ENCODE measurements at regions not wholly inside any gene's neighbourhood (a gene's known extent, or its start where the extent isn't known, plus 50 kb on each side); places are given as distances from the start of the nearest gene placed in this dataset.

DNA sequence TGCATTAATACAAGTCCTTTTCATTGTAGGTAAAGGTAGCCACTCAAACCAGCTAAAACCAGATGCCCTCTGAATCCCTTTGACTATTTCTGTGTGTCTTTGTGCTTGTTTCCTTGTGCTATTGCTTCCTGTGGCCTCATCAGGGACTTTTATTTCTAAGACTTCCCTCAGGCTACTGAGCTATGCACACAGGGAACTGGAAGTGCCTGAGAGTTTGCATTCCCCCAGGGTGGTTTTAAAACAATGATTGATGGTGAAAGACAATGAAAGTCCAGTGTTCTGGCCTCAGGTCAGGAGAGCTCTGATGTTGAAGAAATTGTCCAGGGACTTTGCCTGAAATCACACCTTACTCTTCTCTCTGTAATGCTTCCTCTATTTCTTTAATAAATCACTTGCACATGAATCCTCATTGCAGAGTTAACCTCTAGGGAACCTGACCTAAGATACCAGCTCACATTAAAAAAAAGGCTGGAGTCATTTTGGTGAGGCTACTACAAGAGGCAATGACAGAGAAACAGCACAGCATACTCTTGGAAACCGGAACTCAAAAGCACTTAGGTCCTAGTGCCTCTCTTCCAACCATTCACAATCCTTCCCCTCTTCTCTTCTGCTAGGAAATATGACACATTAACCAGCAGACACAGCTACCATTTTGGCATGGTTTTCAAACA is 158.1 kb upstream of the NREP start:
- Histone ChIP-seq H3K27me3 (no peaks in the 10 kb centered on the region), H3K36me3 (no peaks in the 10 kb centered on the region), H3K9me3 (no peaks in the 10 kb centered on the region), H3K27ac (no peak overlapping the region), H3K4me3 (no peak overlapping the region), H3K4me1 (no peaks in the 10 kb centered on the region)
- DNase-seq (ENCODE audit: low spot score in 2 of 2), result no peak
- intact Hi-C loops (cut with DNase I), result no loop called here
- TF ChIP-seq CTCF (IDR thresholded peaks at IDR 0.05), result no peak

DNA sequence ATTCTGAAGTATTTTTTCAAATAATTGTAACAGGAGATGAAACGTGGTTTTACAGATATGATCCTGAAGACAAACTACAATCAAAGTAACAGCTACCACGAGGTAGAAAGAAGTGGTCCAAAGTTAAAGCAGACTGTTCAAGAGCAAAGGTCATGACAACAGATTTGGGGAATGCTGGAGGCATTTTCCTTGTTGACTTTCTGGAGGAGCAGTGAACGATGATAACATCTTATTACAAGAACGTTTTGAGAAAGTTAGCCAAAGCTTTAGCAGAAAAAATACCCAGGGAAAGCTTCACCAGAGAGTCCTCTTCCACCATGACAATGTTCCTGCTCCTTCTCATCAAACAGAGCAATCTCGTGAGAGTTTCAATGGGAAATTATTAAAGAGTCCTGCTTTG is 145.4 kb upstream of the NREP start:
- no peak for TF ChIP-seq CTCF (IDR thresholded peaks at IDR 0.05)
- Histone ChIP-seq H3K36me3 (no peaks in the 10 kb centered on the region), H3K4me1 (no peaks in the 10 kb centered on the region), H3K4me3 (no peak overlapping the region), H3K9me3 (peaks cover 4 to 12% of the 10 kb centered on the region in 2 donors), H3K27ac (no peak overlapping the region), H3K27me3 (no peaks in the 10 kb centered on the region)
- intact Hi-C loops (cut with DNase I), result no loop called here
- DNase-seq (ENCODE audit: low spot score in 2 of 2), result no peak

GRCh38 chr5:111901296-111901695 is 144.3 kb upstream of the NREP start:
- H3K9me3 ChIP-seq, result peaks cover 4 to 12% of the 10 kb centered on the region in 2 donors
- TF ChIP-seq CTCF (IDR thresholded peaks at IDR 0.05), result no peak
- intact Hi-C loops (cut with DNase I), result no loop called here
- H3K36me3 ChIP-seq, result no peaks in the 10 kb centered on the region
- H3K4me3 ChIP-seq, result no peak overlapping the region
- DNase-seq (ENCODE audit: low spot score in 2 of 2), result no peak
- no peak overlapping the region for H3K27ac ChIP-seq
- H3K27me3 ChIP-seq, result no peaks in the 10 kb centered on the region
- no peaks in the 10 kb centered on the region for H3K4me1 ChIP-seq

DNA sequence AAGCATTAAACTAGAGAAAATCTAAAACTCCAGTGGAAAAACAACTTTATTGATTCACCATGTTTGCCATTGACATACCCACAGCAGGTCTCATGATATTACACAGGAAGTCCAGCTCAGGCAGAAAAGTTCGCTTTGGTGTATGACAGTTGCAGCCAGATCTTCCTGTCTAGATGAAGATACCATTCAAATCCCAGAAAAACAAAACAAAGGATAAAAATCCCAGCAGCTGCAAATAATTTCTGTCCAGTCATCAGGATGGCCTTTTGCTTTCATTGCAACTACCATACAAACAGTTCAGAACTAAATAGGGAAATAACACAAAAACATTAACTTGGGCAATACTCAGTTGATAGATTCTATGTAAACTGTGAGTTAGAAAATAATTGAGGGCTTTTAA is 136.0 kb upstream of the NREP start:
- Histone ChIP-seq H3K4me1 (no peaks in the 10 kb centered on the region), H3K27ac (no peak overlapping the region), H3K36me3 (no peaks in the 10 kb centered on the region), H3K27me3 (no peaks in the 10 kb centered on the region), H3K9me3 (peaks cover 0 to 13% of the 10 kb centered on the region in 2 donors), H3K4me3 (no peak overlapping the region)
- DNase-seq (ENCODE audit: low spot score in 2 of 2), result no peak
- TF ChIP-seq CTCF (IDR thresholded peaks at IDR 0.05), result no peak
- intact Hi-C loops (cut with DNase I), result no loop called here

GRCh38 chr5:111887706-111888105 is 130.7 kb upstream of the NREP start:
- DNase-seq (ENCODE audit: low spot score in 2 of 2), result no peak
- H3K9me3 ChIP-seq, result peaks cover 0 to 13% of the 10 kb centered on the region in 2 donors
- H3K4me3 ChIP-seq, result no peak overlapping the region
- intact Hi-C loops (cut with DNase I), result no loop called here
- no peaks in the 10 kb centered on the region for H3K4me1 ChIP-seq
- no peaks in the 10 kb centered on the region for H3K27me3 ChIP-seq
- TF ChIP-seq CTCF (IDR thresholded peaks at IDR 0.05), result no peak
- no peaks in the 10 kb centered on the region for H3K36me3 ChIP-seq
- H3K27ac ChIP-seq, result no peak overlapping the region

DNA sequence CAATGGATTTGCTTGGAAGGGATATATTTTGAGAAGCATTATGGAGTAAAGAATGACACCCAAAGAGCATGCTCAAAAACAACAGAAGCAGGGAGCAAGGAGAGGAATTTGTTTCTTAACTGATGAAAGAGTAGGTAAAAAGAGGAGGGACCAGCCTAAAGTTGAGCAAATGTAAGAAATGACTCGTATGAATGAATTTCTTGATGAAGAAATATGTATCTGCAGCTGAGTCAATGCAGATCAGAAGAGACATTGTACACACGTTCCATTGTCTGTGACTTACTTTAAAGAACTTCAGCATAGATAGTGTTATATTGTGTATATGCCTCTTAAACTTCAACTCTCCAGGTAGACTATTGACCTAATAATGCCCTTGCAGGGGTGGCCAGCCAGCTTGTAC is 112.7 kb upstream of the NREP start:
- no peak overlapping the region for H3K4me3 ChIP-seq
- no peaks in the 10 kb centered on the region for H3K9me3 ChIP-seq
- no peak for DNase-seq (ENCODE audit: low spot score in 2 of 2)
- H3K36me3 ChIP-seq, result no peaks in the 10 kb centered on the region
- intact Hi-C loops (cut with DNase I), result no loop called here
- H3K4me1 ChIP-seq, result no peaks in the 10 kb centered on the region
- H3K27ac ChIP-seq, result no peak overlapping the region
- TF ChIP-seq CTCF (IDR thresholded peaks at IDR 0.05), result no peak
- H3K27me3 ChIP-seq, result no peaks in the 10 kb centered on the region

Measured in ascending aorta (tissue), 2 donors.